ENCODE measurements at regions not wholly inside any gene's neighbourhood (a gene's known extent, or its start where the extent isn't known, plus 50 kb on each side); places are given as distances from the start of the nearest gene placed in this dataset.

- no peaks in the 10 kb centered on the region for H4K20me1 ChIP-seq (ENCODE audit: control insufficient read depth, insufficient read depth)
- POLR2A ChIA-PET: no interaction called here
- no TSS peak for BruUV-seq (replicated peaks)
These were observed 373.9 kb downstream of the CHSY3 start for GRCh38 chr5:130278136-130278535.

More at GRCh38 chr5:130278136-130278535, 373.9 kb downstream of the CHSY3 start:
- in situ Hi-C loops (cut with MboI): no loop called here
- Histone ChIP-seq H3K27me3 (replicated peaks in 1 of 2; ENCODE audit: control insufficient read depth in 2 of 2, insufficient read depth in 2 of 2, low read length in 1 of 2) (no peaks in the 10 kb centered on the region), H3K4me2 (ENCODE audit: control insufficient read depth, insufficient read depth) (no peak overlapping the region), H3K36me3 (ENCODE audit: control insufficient read depth in 2 of 2, insufficient read depth in 2 of 2, low read length in 1 of 2) (no peaks in the 10 kb centered on the region), H3K9me3 (replicated peaks; ENCODE audit: control insufficient read depth, insufficient read depth, low read length) (no peaks in the 10 kb centered on the region), H3K27ac (ENCODE audit: control insufficient read depth, insufficient read depth) (no peak overlapping the region), H3K79me2 (ENCODE audit: control insufficient read depth, insufficient read depth, low read length) (no peaks in the 10 kb centered on the region), H2AFZ (ENCODE audit: control insufficient read depth, low read depth, low read length) (no peak overlapping the region), H3K9ac (ENCODE audit: control insufficient read depth, insufficient read depth, low read length) (no peak overlapping the region), H3K4me3 (no peak overlapping the region), H3K4me1 (ENCODE audit: control insufficient read depth, insufficient read depth, low read length) (no peaks in the 10 kb centered on the region)
- ATAC-seq (no peak), DNase-seq (ENCODE audit: low read depth, low spot score) (no peak), FAIRE-seq (no peak)
- RAD21 ChIA-PET (ENCODE audit: unreplicated experiment): no interaction called here
- SMC1A ChIA-PET (ENCODE audit: uncharacterized antibody, unreplicated experiment): no interaction called here
- 32% methylated on average over 8 of the region's 8 CpGs for WGBS (ENCODE audit: insufficient coverage, insufficient replicate concordance, low lambda C conversion rate, missing lambda C conversion rate)
- intact Hi-C loops (cut with micrococcal nuclease; ENCODE audit: unreplicated experiment): no loop called here
- TF ChIP-seq POLR2AphosphoS5 (IDR thresholded peaks at IDR 0.05; ENCODE audit: low read length) (no peak), USF1 (IDR thresholded peaks at IDR 0.05; ENCODE audit: borderline replicate concordance, extremely low read length, insufficient read depth, low read depth, low read length) (no peak), BCL11A (IDR thresholded peaks at IDR 0.05; ENCODE audit: low read depth, low read length) (no peak), CBX3 (IDR thresholded peaks at IDR 0.05; ENCODE audit: borderline replicate concordance, low read depth) (no peak), GABPA (IDR thresholded peaks at IDR 0.05; ENCODE audit: low read depth) (no peak), SIX5 (IDR thresholded peaks at IDR 0.05; ENCODE audit: low read depth, low read length, severe bottlenecking) (no peak), JUND (IDR thresholded peaks at IDR 0.05; ENCODE audit: low read depth, low read length) (no peak), ATF3 (IDR thresholded peaks at IDR 0.05; ENCODE audit: borderline replicate concordance, extremely low read depth, low read depth, low read length) (no peak), ZNF207 (IDR thresholded peaks at IDR 0.05; ENCODE audit: borderline replicate concordance) (no peak), CHD4 (IDR thresholded peaks at IDR 0.05) (no peak), SMARCA5 (IDR thresholded peaks at IDR 0.05) (no peak), ETV6 (conservative IDR thresholded peaks at IDR 0.05 in 1 of 2, IDR thresholded peaks at IDR 0.05 in 1 of 2; ENCODE audit: borderline replicate concordance in 1 of 2, low read depth in 1 of 2) (no peak), RELA (IDR thresholded peaks at IDR 0.05; ENCODE audit: borderline replicate concordance, partially characterized antibody) (no peak), HDAC2 (IDR thresholded peaks at IDR 0.05) (no peak), EP300 (IDR thresholded peaks at IDR 0.05; ENCODE audit: borderline replicate concordance in 1 of 2, control insufficient read depth in 1 of 2, low read depth in 2 of 2, low read length in 2 of 2) (no peak), E4F1 (IDR thresholded peaks at IDR 0.05; ENCODE audit: borderline replicate concordance, partially characterized antibody) (no peak), ZZZ3 (IDR thresholded peaks at IDR 0.05; ENCODE audit: control insufficient read depth, insufficient read length, low read depth) (no peak), MEF2A (IDR thresholded peaks at IDR 0.05; ENCODE audit: insufficient read depth, low read depth, low read length) (no peak), POLR2A (IDR thresholded peaks at IDR 0.05; ENCODE audit: low read depth, low read length) (no peak), STAT1 (conservative IDR thresholded peaks at IDR 0.05) (no peak)
- CTCF ChIA-PET: no interaction called here
